ENCODE measurements at regions not wholly inside any gene's neighbourhood (a gene's known extent, or its start where the extent isn't known, plus 50 kb on each side); places are given as distances from the start of the nearest gene placed in this dataset.
"Not testable (repeated sequence)": the region's sequence is repeated elsewhere in the genome, so short reads cannot be mapped to it uniquely, and the experiment has no call there.

DNA sequence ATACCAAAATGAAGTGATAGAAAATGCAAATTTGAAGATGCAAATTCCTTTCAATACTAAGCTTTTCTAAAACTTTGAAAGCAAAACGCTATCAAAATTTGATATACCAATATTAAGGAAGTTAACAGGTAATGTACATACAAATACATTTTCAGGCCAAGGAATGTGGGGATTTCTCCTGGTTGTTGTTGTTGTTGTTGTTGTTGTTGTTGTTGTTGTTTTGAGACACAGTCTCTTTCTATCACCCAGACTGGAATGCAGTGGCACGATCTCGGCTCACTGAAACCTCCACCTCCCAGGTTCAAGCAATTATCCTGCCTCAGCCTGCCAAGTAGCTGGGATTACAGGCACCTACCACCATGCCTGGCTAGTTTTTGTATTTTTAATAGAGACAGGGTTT is 224.7 kb upstream of the NEBL start:
- TF ChIP-seq EP300, POLR2A, POLR2AphosphoS5 (IDR thresholded peaks at IDR 0.05): not testable (repeated sequence)
- TF ChIP-seq, protein P1, sequence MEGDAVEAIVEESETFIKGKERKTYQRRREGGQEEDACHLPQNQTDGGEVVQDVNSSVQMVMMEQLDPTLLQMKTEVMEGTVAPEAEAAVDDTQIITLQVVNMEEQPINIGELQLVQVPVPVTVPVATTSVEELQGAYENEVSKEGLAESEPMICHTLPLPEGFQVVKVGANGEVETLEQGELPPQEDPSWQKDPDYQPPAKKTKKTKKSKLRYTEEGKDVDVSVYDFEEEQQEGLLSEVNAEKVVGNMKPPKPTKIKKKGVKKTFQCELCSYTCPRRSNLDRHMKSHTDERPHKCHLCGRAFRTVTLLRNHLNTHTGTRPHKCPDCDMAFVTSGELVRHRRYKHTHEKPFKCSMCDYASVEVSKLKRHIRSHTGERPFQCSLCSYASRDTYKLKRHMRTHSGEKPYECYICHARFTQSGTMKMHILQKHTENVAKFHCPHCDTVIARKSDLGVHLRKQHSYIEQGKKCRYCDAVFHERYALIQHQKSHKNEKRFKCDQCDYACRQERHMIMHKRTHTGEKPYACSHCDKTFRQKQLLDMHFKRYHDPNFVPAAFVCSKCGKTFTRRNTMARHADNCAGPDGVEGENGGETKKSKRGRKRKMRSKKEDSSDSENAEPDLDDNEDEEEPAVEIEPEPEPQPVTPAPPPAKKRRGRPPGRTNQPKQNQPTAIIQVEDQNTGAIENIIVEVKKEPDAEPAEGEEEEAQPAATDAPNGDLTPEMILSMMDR (IDR thresholded peaks at IDR 0.05), result not testable (repeated sequence)

Data from stomach (tissue), 4 donors.